Vagina (tissue), 2 donors: ENCODE measurements at regions not wholly inside any gene's neighbourhood (a gene's known extent, or its start where the extent isn't known, plus 50 kb on each side); places are given as distances from the start of the nearest gene placed in this dataset.

Experiments used
- POLR2A ChIP-seq, 2 donors: fragments of 450-650 bp; IDR thresholded peaks; one replicate each; pipeline ENCODE4 v1.6.1; 2017; ENCODE audit warnings: antibody characterized with exemption in 2 of 2, mild to moderate bottlenecking in 2 of 2, moderate library complexity in 2 of 2
- POLR2AphosphoS5 ChIP-seq, 2 donors: sonication (generic); formaldehyde crosslinking; IDR thresholded peaks; one replicate each; pipeline ENCODE4 v1.9.0; 2017; ENCODE audit warnings: antibody characterized with exemption in 2 of 2, mild to moderate bottlenecking in 2 of 2, low read depth in 1 of 2; ENCODE audit not compliant: insufficient read depth in 1 of 2
- TF ChIP-seq, protein P1 (sequence below), 3 experiments: fragments of 450-650 bp in 2 of 3; fragments of 200-600 bp in 1 of 3; sonication (generic) in 1 of 3; IDR thresholded peaks; one replicate each; pipeline ENCODE4 v1.5.1; 2017 to 2019; ENCODE audit warnings: antibody characterized with exemption in 3 of 3, mild to moderate bottlenecking in 2 of 3, moderate library complexity in 2 of 3

DNA sequence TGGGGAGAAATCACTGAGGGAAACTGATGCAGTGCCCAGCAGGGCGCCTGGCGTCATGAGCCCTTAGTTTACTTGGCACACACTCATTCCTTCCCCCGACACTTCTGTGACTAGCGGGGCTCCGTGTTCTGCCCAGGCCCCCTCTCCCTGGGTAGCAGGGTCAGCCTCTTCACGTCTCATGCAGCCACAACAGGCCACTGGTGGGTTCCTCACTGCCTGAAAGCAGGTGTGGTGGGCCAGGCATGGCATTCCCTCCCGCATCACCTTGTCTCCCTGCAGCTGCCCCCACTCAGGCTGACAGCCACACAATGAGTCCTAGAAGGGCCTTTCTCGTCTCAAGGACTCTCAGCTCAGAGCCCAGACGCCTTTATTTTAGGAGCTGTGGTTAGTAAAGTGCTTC lies 51.1 kb upstream of the CPLX2 start:
- TF ChIP-seq POLR2AphosphoS5 (IDR thresholded peaks at IDR 0.05; ENCODE audit: insufficient read depth in 1 of 2, low read depth in 1 of 2) (no peak), POLR2A (IDR thresholded peaks at IDR 0.05) (no peak)
- TF ChIP-seq, protein P1, sequence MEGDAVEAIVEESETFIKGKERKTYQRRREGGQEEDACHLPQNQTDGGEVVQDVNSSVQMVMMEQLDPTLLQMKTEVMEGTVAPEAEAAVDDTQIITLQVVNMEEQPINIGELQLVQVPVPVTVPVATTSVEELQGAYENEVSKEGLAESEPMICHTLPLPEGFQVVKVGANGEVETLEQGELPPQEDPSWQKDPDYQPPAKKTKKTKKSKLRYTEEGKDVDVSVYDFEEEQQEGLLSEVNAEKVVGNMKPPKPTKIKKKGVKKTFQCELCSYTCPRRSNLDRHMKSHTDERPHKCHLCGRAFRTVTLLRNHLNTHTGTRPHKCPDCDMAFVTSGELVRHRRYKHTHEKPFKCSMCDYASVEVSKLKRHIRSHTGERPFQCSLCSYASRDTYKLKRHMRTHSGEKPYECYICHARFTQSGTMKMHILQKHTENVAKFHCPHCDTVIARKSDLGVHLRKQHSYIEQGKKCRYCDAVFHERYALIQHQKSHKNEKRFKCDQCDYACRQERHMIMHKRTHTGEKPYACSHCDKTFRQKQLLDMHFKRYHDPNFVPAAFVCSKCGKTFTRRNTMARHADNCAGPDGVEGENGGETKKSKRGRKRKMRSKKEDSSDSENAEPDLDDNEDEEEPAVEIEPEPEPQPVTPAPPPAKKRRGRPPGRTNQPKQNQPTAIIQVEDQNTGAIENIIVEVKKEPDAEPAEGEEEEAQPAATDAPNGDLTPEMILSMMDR (IDR thresholded peaks at IDR 0.05) = no peak
